Transverse colon (tissue), 4 donors: ENCODE measurements at regions not wholly inside any gene's neighbourhood (a gene's known extent, or its start where the extent isn't known, plus 50 kb on each side); places are given as distances from the start of the nearest gene placed in this dataset.

Experiments
- CTCF ChIP-seq, 5 experiments: fragments of 200-600 bp in 3 of 5; fragments of 450-650 bp in 2 of 5; sonication (generic) in 3 of 5; IDR thresholded peaks; 1 replicate in 2 of 5; 2 replicates in 3 of 5; pipeline ENCODE4 v1.5.1; 2016 to 2017; ENCODE audit warnings: antibody characterized with exemption in 5 of 5, inconsistent platforms in 3 of 5, mild to moderate bottlenecking in 2 of 5, moderate library complexity in 1 of 5
- EP300 ChIP-seq: sonication (generic); formaldehyde crosslinking; IDR thresholded peaks from one replicate; pipeline ENCODE4 v1.6.1; 2017; ENCODE audit warnings: antibody characterized with exemption, low read depth
- POLR2AphosphoS5 ChIP-seq, 3 donors: sonication (generic); formaldehyde crosslinking; IDR thresholded peaks; one replicate each; pipeline ENCODE4 v1.6.1; 2016; ENCODE audit warnings: antibody characterized with exemption in 3 of 3

DNA sequence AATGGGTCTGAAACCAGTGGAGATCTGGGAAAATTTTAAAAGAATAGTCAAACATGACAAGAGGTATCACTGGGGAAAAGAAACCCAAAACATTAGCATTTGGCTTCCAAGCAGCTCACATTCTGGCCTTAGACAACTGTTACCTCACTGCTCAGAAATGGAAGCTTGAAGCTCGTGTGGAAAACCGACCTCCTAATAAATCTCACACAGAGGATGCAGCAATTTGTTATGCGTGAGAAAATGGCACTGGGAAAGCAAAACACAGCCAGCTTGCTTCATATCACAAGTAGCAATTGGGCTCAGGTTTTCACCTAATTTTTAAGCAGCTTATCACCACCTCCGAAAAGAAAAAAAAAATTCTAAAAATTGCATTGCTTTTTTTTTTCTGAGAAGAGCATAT, 103.3 kb upstream of the TAS2R1 start:
- TF ChIP-seq CTCF (IDR thresholded peaks at IDR 0.05) (no peak), POLR2AphosphoS5 (IDR thresholded peaks at IDR 0.05) (no peak), EP300 (no peak)
